ENCODE measurements at regions not wholly inside any gene's neighbourhood (a gene's known extent, or its start where the extent isn't known, plus 50 kb on each side); places are given as distances from the start of the nearest gene placed in this dataset.

DNA sequence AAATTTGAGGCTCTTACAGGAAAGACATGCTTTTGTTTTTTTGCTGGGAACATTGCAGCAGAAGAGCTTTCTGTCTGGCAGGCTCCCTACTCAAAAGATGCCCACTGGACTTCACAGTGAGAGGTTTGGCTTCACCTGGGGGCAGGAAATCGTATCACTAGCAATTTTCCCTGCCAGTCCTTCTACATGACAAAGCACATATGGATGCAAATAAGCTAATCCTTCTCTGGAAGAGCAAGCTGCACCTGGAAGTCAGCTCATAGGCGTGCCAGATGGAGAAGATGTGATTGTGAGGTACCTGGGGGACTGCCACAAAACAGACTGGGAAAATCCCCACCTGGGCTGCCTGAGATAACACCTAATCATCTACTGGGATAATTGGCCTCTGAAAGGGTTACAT lies 195.0 kb upstream of the CPHXL start:
- H3F3A ChIP-seq (ENCODE audit: control insufficient read depth, insufficient read depth): no peaks in the 10 kb centered on the region
- no peak for TF ChIP-seq EZH2phosphoT487 (IDR thresholded peaks at IDR 0.05; ENCODE audit: borderline replicate concordance, low read length)
- TF ChIP-seq, protein P1, sequence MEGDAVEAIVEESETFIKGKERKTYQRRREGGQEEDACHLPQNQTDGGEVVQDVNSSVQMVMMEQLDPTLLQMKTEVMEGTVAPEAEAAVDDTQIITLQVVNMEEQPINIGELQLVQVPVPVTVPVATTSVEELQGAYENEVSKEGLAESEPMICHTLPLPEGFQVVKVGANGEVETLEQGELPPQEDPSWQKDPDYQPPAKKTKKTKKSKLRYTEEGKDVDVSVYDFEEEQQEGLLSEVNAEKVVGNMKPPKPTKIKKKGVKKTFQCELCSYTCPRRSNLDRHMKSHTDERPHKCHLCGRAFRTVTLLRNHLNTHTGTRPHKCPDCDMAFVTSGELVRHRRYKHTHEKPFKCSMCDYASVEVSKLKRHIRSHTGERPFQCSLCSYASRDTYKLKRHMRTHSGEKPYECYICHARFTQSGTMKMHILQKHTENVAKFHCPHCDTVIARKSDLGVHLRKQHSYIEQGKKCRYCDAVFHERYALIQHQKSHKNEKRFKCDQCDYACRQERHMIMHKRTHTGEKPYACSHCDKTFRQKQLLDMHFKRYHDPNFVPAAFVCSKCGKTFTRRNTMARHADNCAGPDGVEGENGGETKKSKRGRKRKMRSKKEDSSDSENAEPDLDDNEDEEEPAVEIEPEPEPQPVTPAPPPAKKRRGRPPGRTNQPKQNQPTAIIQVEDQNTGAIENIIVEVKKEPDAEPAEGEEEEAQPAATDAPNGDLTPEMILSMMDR (IDR thresholded peaks at IDR 0.05; ENCODE audit: low read depth, low read length, poor library complexity, severe bottlenecking): no peak
- H3K27ac ChIP-seq (ENCODE audit: low read depth, low read length): no peak overlapping the region
- H3K4me2 ChIP-seq (ENCODE audit: low read length): no peak overlapping the region
- no peaks in the 10 kb centered on the region for H4K20me1 ChIP-seq (ENCODE audit: control insufficient read depth, insufficient read depth, low read depth, low read length)
- H3K9me3 ChIP-seq (ENCODE audit: control insufficient read depth, insufficient read depth, low read length): no peaks in the 10 kb centered on the region
- no peaks in the 10 kb centered on the region for H3K4me1 ChIP-seq (ENCODE audit: control insufficient read depth, low read length)
- H3K79me2 ChIP-seq (ENCODE audit: control insufficient read depth, low read length): no peaks in the 10 kb centered on the region
- no peaks in the 10 kb centered on the region for H3K36me3 ChIP-seq (ENCODE audit: control insufficient read depth, low read length)
- no peaks in the 10 kb centered on the region for H3K9me2 ChIP-seq (replicated peaks; ENCODE audit: control insufficient read depth, low read length)
- H3K4me3 ChIP-seq (ENCODE audit: low read length): no peak overlapping the region
- no peaks in the 10 kb centered on the region; the same call in 1 of the 2 replicates for H3K27me3 ChIP-seq (ENCODE audit: control insufficient read depth, low read length)

DNA sequence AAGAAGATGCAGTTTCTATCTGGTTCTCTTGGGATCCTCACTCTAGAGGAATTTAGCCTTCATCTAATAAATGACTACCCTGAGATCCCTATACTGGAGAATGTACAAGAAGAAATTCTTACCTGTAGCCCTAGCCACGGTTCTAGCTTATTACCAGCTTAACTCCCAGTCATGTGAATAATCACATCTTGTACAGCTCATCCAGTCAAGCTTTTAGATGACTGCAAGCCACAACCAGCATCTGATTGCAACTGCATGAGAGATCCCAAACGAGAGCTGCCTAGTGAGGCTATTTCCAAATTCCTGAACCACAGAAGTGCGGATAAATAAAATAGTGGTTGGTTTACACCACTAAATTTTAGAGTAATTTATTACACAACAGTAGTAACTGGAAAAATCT lies 196.0 kb upstream of the CPHXL start:
- H3F3A ChIP-seq (ENCODE audit: control insufficient read depth, insufficient read depth): no peaks in the 10 kb centered on the region
- no peaks in the 10 kb centered on the region for H3K9me2 ChIP-seq (replicated peaks; ENCODE audit: control insufficient read depth, low read length)
- no peak overlapping the region for H3K4me3 ChIP-seq (ENCODE audit: low read length)
- no peaks in the 10 kb centered on the region; the same call in 1 of the 2 replicates for H3K27me3 ChIP-seq (ENCODE audit: control insufficient read depth, low read length)
- H4K20me1 ChIP-seq (ENCODE audit: control insufficient read depth, insufficient read depth, low read depth, low read length): no peaks in the 10 kb centered on the region
- no peaks in the 10 kb centered on the region for H3K36me3 ChIP-seq (ENCODE audit: control insufficient read depth, low read length)
- no peaks in the 10 kb centered on the region for H3K79me2 ChIP-seq (ENCODE audit: control insufficient read depth, low read length)
- TF ChIP-seq EZH2phosphoT487 (IDR thresholded peaks at IDR 0.05; ENCODE audit: borderline replicate concordance, low read length): no peak
- TF ChIP-seq, protein P1 (IDR thresholded peaks at IDR 0.05; ENCODE audit: low read depth, low read length, poor library complexity, severe bottlenecking): no peak
- H3K4me1 ChIP-seq (ENCODE audit: control insufficient read depth, low read length): no peaks in the 10 kb centered on the region
- H3K4me2 ChIP-seq (ENCODE audit: low read length): no peak overlapping the region
- H3K9me3 ChIP-seq (ENCODE audit: control insufficient read depth, insufficient read depth, low read length): no peaks in the 10 kb centered on the region
- H3K27ac ChIP-seq (ENCODE audit: low read depth, low read length): no peak overlapping the region

DNA sequence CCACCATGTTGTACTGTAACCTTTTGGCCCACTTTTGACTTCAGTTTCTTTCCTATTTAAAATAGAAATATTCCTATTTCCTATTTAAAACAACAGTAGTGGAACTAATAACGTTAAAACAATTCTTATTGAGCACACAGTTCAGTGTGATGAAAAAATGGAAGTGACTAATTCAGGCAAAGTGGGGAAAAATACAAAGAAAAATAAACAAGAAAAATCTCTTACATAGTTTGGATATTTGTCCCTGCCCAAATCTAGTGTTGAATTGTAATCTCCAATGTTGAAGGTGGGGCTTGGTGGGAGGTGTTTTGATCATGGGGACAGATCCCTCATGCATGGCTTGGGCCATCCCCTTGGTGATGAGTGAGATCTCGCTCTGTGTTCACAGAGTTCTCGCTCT lies 198.1 kb upstream of the CPHXL start:
- Histone ChIP-seq H3K4me1 (ENCODE audit: control insufficient read depth, low read length) (no peaks in the 10 kb centered on the region), H3F3A (ENCODE audit: control insufficient read depth, insufficient read depth) (no peaks in the 10 kb centered on the region), H3K27ac (ENCODE audit: low read depth, low read length) (no peak overlapping the region), H3K4me2 (ENCODE audit: low read length) (no peak overlapping the region), H3K27me3 (ENCODE audit: control insufficient read depth, low read length) (no peaks in the 10 kb centered on the region; the same call in 1 of the 2 replicates), H3K36me3 (ENCODE audit: control insufficient read depth, low read length) (no peaks in the 10 kb centered on the region), H4K20me1 (ENCODE audit: control insufficient read depth, insufficient read depth, low read depth, low read length) (no peaks in the 10 kb centered on the region), H3K9me3 (ENCODE audit: control insufficient read depth, insufficient read depth, low read length) (no peaks in the 10 kb centered on the region), H3K4me3 (ENCODE audit: low read length) (no peak overlapping the region), H3K9me2 (replicated peaks; ENCODE audit: control insufficient read depth, low read length) (no peaks in the 10 kb centered on the region), H3K79me2 (ENCODE audit: control insufficient read depth, low read length) (no peaks in the 10 kb centered on the region)
- TF ChIP-seq EZH2phosphoT487 (IDR thresholded peaks at IDR 0.05; ENCODE audit: borderline replicate concordance, low read length): no peak
- TF ChIP-seq, protein P1 (IDR thresholded peaks at IDR 0.05; ENCODE audit: low read depth, low read length, poor library complexity, severe bottlenecking): no peak
